ENCODE measurements at regions not wholly inside any gene's neighbourhood (a gene's known extent, or its start where the extent isn't known, plus 50 kb on each side); places are given as distances from the start of the nearest gene placed in this dataset.
A peak's percentile ranks its signal among the peaks of the same experiment; 100 is the strongest.
"Not testable (repeated sequence)": the region's sequence is repeated elsewhere in the genome, so short reads cannot be mapped to it uniquely, and the experiment has no call there.

- peak; percentile 42 for DNase-seq (ENCODE audit: low read depth)
These were observed 421.5 kb upstream of the MDGA2 start for GRCh38 chr14:48096897-48097296.

- no peak for DNase-seq (ENCODE audit: low read depth)
These were observed 411.1 kb upstream of the MDGA2 start for GRCh38 chr14:48086516-48086915.

- no peak for DNase-seq (ENCODE audit: low read depth)
These were observed 400.1 kb upstream of the MDGA2 start for GRCh38 chr14:48075487-48075886.

- DNase-seq (ENCODE audit: low read depth), result no peak
These were observed 377.6 kb upstream of the MDGA2 start for GRCh38 chr14:48052973-48053372.

GRCh38 chr14:48035836-48036235 is 360.4 kb upstream of the MDGA2 start:
- DNase-seq (ENCODE audit: low read depth), result no peak

- peak; percentile 59 for DNase-seq (ENCODE audit: low read depth)
These were observed 351.7 kb upstream of the MDGA2 start for GRCh38 chr14:48027115-48027514.

GRCh38 chr14:48023881-48024280 is 348.5 kb upstream of the MDGA2 start:
- DNase-seq (ENCODE audit: low read depth), result peak; percentile 11

- not testable (repeated sequence) for DNase-seq (ENCODE audit: low read depth)
These were observed 336.1 kb upstream of the MDGA2 start for GRCh38 chr14:48011484-48011883.

GRCh38 chr14:48008646-48009045 is 333.2 kb upstream of the MDGA2 start:
- DNase-seq (ENCODE audit: low read depth), result no peak

- no peak for DNase-seq (ENCODE audit: low read depth)
These were observed 330.6 kb upstream of the MDGA2 start for GRCh38 chr14:48005986-48006385.

GRCh38 chr14:47993883-47994282 is 318.5 kb upstream of the MDGA2 start:
- no peak for DNase-seq (ENCODE audit: low read depth)

GRCh38 chr14:47988175-47988574 is 312.8 kb upstream of the MDGA2 start:
- DNase-seq (ENCODE audit: low read depth), result no peak

GRCh38 chr14:47978871-47979270 is 303.5 kb upstream of the MDGA2 start:
- DNase-seq (ENCODE audit: low read depth), result no peak

GRCh38 chr14:47976139-47976538 is 300.7 kb upstream of the MDGA2 start:
- DNase-seq (ENCODE audit: low read depth), result no peak

GRCh38 chr14:47966076-47966810 is 290.8 kb upstream of the MDGA2 start:
- DNase-seq (ENCODE audit: low read depth), result no peak

GRCh38 chr14:47961634-47962033 is 286.2 kb upstream of the MDGA2 start:
- peak; percentile 11 for DNase-seq (ENCODE audit: low read depth)

- DNase-seq (ENCODE audit: low read depth), result peak; percentile 31
These were observed 284.3 kb upstream of the MDGA2 start for GRCh38 chr14:47959740-47960139.

- DNase-seq (ENCODE audit: low read depth), result no peak
These were observed 273.6 kb upstream of the MDGA2 start for GRCh38 chr14:47949006-47949405.

GRCh38 chr14:47935332-47935731 is 259.9 kb upstream of the MDGA2 start:
- DNase-seq (ENCODE audit: low read depth), result no peak

- no peak for DNase-seq (ENCODE audit: low read depth)
These were observed 253.9 kb upstream of the MDGA2 start for GRCh38 chr14:47929334-47929733.

- DNase-seq (ENCODE audit: low read depth), result no peak
These were observed 245.7 kb upstream of the MDGA2 start for GRCh38 chr14:47921133-47921532.

- no peak for DNase-seq (ENCODE audit: low read depth)
These were observed 244.6 kb upstream of the MDGA2 start for GRCh38 chr14:47919997-47920396.

GRCh38 chr14:47919334-47919846 is 244.0 kb upstream of the MDGA2 start:
- no peak for DNase-seq (ENCODE audit: low read depth)
